ENCODE measurements at regions not wholly inside any gene's neighbourhood (a gene's known extent, or its start where the extent isn't known, plus 50 kb on each side); places are given as distances from the start of the nearest gene placed in this dataset.

DNA sequence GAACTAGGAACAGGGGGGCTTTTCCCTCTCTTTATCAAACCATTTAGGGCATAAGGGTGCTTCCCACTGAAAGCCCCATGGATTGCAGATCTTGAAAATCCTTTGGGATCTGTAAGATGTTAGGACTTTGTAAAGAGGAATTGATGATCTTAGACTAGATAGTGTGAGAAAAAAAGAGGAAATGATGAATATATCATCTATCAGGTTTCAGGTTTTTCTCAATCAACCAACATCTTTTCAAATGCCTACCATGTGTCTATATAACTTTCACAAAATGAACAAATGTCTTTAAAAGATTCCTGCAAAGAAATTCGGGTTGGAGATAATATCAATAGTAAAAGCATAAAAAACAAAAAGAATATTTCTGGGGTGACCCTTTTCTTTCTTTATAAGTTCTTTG, 50.1 kb downstream of the KCNC4 start:
- no peak for DNase-seq (ENCODE audit: low spot score)
- no peak overlapping the region for H3K4me3 ChIP-seq
- TF ChIP-seq, protein P1, sequence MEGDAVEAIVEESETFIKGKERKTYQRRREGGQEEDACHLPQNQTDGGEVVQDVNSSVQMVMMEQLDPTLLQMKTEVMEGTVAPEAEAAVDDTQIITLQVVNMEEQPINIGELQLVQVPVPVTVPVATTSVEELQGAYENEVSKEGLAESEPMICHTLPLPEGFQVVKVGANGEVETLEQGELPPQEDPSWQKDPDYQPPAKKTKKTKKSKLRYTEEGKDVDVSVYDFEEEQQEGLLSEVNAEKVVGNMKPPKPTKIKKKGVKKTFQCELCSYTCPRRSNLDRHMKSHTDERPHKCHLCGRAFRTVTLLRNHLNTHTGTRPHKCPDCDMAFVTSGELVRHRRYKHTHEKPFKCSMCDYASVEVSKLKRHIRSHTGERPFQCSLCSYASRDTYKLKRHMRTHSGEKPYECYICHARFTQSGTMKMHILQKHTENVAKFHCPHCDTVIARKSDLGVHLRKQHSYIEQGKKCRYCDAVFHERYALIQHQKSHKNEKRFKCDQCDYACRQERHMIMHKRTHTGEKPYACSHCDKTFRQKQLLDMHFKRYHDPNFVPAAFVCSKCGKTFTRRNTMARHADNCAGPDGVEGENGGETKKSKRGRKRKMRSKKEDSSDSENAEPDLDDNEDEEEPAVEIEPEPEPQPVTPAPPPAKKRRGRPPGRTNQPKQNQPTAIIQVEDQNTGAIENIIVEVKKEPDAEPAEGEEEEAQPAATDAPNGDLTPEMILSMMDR (IDR thresholded peaks at IDR 0.05) = no peak
- H3K27ac ChIP-seq = no peak overlapping the region

DNA sequence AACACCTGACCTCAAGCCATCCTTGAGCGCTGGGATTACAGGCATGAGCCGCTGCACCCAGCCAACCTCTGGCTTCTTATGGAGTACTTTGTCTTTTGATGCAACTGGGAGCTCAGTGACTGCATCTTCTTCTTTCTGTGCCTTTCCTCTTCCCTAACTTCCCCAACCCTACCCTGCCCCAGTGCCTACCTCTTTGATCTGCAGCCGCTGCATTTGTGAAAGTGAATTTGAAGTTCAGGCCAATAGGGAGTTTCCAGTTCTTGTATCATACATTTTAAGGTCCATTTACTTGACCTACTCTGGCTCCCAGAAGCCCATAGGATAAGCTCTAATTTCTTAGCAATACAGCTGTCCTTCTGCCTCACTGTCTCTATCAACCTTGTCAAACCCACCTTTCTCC, 52.2 kb downstream of the KCNC4 start:
- H3K4me3 ChIP-seq = no peak overlapping the region
- no peak for DNase-seq (ENCODE audit: low spot score)
- no peak overlapping the region for H3K27ac ChIP-seq
- TF ChIP-seq, protein P1 (IDR thresholded peaks at IDR 0.05) = no peak

DNA sequence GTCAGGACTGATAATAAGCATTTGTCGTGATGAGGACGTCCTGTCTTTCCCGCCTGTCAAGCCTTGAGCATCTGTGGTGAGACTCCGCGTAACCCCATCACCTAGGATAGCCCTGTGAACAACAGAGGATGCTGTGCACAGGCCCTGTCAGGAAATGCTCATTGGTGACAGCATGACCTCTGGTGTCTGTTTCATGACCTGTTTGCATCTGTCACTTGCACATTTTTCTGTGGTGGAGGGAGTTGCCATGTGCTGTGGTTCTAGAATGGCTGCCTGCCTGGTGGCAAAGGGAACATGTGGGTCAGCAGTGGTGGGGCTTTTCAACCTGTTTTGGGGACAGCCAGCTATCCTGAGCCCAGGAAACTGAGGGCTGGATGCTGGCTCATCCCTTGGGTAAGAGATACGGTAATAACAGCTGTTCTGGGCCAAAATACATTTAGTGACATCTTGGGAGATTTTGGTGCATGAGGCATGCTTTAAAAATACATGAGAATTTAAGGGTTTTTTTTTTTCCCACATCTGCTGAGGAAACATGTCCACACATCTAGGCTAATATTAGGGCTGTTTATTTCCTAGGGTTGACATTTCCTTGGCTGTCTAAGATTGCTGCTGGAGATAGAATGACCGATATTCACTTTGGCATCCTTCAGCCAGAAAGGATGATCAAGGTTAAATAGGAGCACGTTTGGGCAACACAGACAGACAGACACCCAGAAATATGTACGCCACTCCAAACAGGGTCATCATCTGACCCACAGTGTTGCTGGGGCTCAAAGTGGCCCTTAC, 52.9 kb downstream of the KCNC4 start:
- Histone ChIP-seq H3K4me3 (no peak overlapping the region), H3K27ac (no peak overlapping the region)
- TF ChIP-seq, protein P1 (IDR thresholded peaks at IDR 0.05) = no peak
- DNase-seq (ENCODE audit: low spot score) = peak; percentile 35

DNA sequence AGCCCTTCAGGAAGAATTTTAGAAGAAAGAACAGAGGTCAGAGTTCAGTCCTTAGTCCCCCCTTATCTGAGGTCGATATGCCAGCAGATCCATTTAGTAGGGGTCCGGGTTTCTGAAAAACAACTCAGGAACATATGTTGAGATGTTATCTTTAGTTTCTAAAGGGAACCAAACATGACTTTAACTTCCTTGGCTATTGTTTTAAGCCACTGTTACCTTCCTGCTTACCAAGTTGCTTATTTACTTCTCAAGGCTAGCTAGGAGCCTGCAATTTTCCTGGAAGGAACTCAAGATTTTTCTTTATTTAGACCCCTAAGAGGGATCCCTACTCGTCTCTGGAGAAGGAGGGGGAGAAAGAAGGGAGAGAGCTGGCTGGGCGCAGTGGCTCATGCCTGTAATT, 54.3 kb downstream of the KCNC4 start:
- Histone ChIP-seq H3K4me3 (no peak overlapping the region), H3K27ac (no peak overlapping the region)
- DNase-seq (ENCODE audit: low spot score) = no peak
- TF ChIP-seq, protein P1 (IDR thresholded peaks at IDR 0.05) = no peak

DNA sequence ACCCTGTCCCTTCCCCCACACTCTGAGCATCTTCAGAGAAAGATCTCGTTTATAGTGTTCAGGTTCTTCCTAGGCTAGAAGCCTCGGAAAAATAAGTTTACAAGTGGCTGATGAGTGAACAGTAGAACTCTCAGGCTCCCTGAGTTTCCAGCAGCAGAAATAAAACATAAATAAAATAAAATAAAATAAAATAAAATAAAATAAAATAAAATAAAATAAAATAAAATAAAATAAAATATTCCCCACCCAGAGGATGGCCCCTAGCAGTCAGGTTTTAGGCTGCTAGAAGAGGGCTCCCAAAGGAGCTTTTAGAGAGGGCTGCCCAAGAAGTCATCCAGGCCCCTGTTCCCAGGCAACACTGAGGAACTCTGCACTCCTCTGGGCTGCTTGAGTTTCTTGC, 55.1 kb downstream of the KCNC4 start:
- H3K4me3 ChIP-seq = no peak overlapping the region
- TF ChIP-seq, protein P1 (IDR thresholded peaks at IDR 0.05) = no peak
- no peak for DNase-seq (ENCODE audit: low spot score)
- H3K27ac ChIP-seq = no peak overlapping the region

DNA sequence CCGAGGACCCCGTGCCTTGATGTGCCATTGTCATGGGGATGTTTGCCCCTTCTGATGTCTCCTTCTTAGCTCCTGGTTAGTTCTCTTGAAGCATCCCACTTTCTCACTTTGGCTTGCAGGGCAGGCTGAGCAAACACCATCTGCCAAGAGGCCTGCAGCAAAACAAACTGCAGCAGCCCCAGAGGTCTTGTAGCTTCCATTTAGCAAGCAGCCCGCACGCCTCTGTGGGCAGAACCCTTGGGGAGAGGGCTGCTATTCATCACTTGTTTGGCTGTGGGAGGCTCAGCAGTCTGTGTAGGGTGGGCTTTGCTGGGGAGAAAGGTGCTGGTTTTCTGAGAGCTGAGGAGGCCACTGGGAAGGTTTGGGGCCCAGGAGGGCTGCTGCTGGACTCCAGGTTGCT, 56.7 kb downstream of the KCNC4 start:
- H3K4me3 ChIP-seq = no peak overlapping the region
- TF ChIP-seq, protein P1 (IDR thresholded peaks at IDR 0.05) = no peak
- no peak for DNase-seq (ENCODE audit: low spot score)
- no peak overlapping the region for H3K27ac ChIP-seq

DNA sequence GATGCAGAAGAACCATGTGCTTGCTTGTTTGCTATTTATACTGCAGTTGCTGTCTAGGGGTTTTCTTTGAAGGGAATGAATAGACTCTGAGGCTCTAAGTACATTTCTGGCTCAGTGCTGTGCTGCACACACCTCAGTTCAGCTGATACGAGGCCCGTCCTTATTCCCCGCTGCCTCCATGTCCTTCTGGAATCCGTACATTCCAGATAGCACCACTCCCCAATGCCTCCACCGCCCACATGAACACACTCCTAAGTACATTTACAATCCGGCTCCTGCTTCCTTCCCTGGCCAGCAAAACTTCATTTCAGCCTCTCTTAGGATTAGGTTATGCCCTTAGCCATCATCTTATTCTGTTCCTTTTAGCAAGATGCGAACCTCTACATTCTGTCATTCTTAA, 57.1 kb downstream of the KCNC4 start:
- no peak overlapping the region for H3K27ac ChIP-seq
- DNase-seq (ENCODE audit: low spot score) = no peak
- no peak overlapping the region for H3K4me3 ChIP-seq
- TF ChIP-seq, protein P1 (IDR thresholded peaks at IDR 0.05) = no peak
